BJ (cell line): ENCODE measurements at regions not wholly inside any gene's neighbourhood (a gene's known extent, or its start where the extent isn't known, plus 50 kb on each side); places are given as distances from the start of the nearest gene placed in this dataset.

Source experiments
- CTCF ChIA-PET: fragments of 350-600 bp; formaldehyde crosslinking; extraction: SDS; loops from one replicate; lab custom pipeline; 2021; ENCODE audit warnings: antibody characterized with exemption, inconsistent platforms; lab: Yijun Ruan, JAX
- POLR2A ChIA-PET: fragments of 300-600 bp; sonication (Branson Sonifier 250); formaldehyde crosslinking; extraction: SDS; loops from one replicate; lab custom pipeline; 2021; ENCODE audit warnings: antibody characterized with exemption; lab: Charles Lee
- DNase-seq: peaks from one replicate; pipeline ENCODE4 v3.0.0-alpha.2; 2011; ENCODE audit warnings: low read depth
- H3K27me3 ChIP-seq: 2 replicates; pipeline ENCODE4 v1.6.0; 2011; ENCODE audit warnings: low read length; ENCODE audit not compliant: control insufficient read depth, insufficient read depth
- H3K36me3 ChIP-seq: 2 replicates; pipeline ENCODE4 v1.5.1; 2011; ENCODE audit warnings: low read length; ENCODE audit not compliant: control insufficient read depth, insufficient read depth
- H3K4me3 ChIP-seq: 2 replicates; pipeline ENCODE4 v1.5.1; 2011; ENCODE audit warnings: low read depth, mild to moderate bottlenecking, control low read depth, low read length
- TF ChIP-seq, protein P1 (sequence below): IDR thresholded peaks from 2 replicates; pipeline ENCODE4 v1.5.1; 2011; ENCODE audit warnings: low read depth, mild to moderate bottlenecking, control low read depth, inconsistent platforms, low read length, moderate library complexity; ENCODE audit not compliant: insufficient read depth

GRCh38 chr3:197353001-197353866 lies 54.8 kb upstream of the DLG1 start:
- DNase-seq, result no peak
- CTCF ChIA-PET, result interaction anchor here (1.0 to 2.3 kb wide), 3 partner anchors 11 to 129 kb away, joined by 3 to 12 read pairs (median 7); no protein-coding TSS in a partner anchor
- Histone ChIP-seq H3K27me3 (no peaks in the 10 kb centered on the region; the same call in 1 of the 2 replicates), H3K36me3 (no peaks in the 10 kb centered on the region), H3K4me3 (no peak overlapping the region)
- TF ChIP-seq, protein P1, sequence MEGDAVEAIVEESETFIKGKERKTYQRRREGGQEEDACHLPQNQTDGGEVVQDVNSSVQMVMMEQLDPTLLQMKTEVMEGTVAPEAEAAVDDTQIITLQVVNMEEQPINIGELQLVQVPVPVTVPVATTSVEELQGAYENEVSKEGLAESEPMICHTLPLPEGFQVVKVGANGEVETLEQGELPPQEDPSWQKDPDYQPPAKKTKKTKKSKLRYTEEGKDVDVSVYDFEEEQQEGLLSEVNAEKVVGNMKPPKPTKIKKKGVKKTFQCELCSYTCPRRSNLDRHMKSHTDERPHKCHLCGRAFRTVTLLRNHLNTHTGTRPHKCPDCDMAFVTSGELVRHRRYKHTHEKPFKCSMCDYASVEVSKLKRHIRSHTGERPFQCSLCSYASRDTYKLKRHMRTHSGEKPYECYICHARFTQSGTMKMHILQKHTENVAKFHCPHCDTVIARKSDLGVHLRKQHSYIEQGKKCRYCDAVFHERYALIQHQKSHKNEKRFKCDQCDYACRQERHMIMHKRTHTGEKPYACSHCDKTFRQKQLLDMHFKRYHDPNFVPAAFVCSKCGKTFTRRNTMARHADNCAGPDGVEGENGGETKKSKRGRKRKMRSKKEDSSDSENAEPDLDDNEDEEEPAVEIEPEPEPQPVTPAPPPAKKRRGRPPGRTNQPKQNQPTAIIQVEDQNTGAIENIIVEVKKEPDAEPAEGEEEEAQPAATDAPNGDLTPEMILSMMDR, result no peak
- POLR2A ChIA-PET, result interaction anchor here (0.6 kb wide), 1 partner anchor 185 kb away, joined by 3 read pairs; no protein-coding TSS in a partner anchor

DNA sequence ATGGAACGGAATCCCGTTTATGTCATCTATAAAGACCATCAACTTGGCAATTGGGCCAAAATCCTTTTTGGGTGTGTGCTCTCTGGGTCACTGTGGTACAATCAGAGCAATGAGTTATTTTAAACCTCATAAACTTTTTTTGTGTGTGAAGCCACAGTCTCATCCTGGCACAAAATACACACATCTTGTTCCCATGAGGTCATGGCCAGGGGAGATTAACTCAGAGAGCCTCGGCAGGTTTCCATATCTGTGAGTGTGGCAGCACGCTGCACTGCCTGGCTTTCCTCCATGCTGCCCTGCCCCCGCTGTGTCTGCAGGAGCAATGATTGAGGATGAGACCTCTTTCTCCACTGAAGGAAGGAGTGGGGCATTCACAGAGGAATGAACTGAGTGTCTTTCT lies 54.0 kb upstream of the DLG1 start:
- DNase-seq, result peak; percentile 55
- TF ChIP-seq, protein P1, result no peak
- Histone ChIP-seq H3K27me3 (no peaks in the 10 kb centered on the region; the same call in 1 of the 2 replicates), H3K36me3 (no peaks in the 10 kb centered on the region), H3K4me3 (no peak overlapping the region)
- ChIA-PET CTCF (interaction anchor here (2.3 kb wide), 1 partner anchor 12 kb away, joined by 7 read pairs; no protein-coding TSS in a partner anchor), POLR2A (no interaction called here)

DNA sequence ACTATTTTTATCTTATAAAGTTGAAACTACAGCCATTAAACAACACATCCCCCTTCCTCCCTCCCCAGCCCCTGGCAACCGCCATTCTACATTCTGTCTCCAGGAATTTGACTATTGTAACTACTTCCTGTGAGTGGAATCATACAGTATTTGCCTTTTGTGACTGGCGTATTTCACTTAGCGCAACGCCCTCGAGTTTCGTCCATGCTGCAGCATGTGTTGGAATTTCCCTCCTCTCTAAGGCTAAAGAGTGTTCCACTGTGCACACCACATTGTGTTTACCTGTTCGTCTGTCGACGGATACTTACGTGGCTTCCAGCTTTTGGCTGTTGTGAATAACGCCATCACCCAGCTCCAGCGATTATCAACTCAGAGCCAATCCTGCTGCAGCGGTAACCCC lies 52.0 kb upstream of the DLG1 start:
- no peak overlapping the region for H3K4me3 ChIP-seq
- ChIA-PET POLR2A (no interaction called here), CTCF (no interaction called here)
- no peaks in the 10 kb centered on the region for H3K36me3 ChIP-seq
- TF ChIP-seq, protein P1, result no peak
- no peak for DNase-seq
- no peaks in the 10 kb centered on the region; the same call in 1 of the 2 replicates for H3K27me3 ChIP-seq

DNA sequence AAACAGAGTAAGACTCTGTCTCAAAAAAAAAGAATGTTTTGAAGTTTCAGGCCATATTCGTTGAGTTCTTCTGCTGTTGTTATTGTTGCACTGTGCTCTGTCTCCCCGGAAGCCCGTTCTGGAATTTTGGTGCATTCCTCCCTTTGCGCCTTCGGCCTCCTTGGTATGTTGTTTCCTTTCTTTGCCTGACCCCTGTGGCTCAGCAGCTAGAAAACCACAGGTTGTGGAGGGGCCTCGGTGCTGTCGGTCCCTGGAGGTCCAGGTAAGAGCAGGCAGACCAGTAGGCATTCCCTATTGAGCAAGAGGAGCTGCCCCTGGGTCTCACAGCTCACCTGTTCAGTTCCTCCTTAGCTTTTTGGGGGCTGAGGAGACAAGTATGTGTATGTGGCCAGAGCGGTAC lies 51.0 kb upstream of the DLG1 start:
- POLR2A ChIA-PET, result no interaction called here
- TF ChIP-seq, protein P1, result no peak
- Histone ChIP-seq H3K27me3 (no peaks in the 10 kb centered on the region; the same call in 1 of the 2 replicates), H3K4me3 (no peak overlapping the region), H3K36me3 (no peaks in the 10 kb centered on the region)
- CTCF ChIA-PET, result no interaction called here
- DNase-seq, result no peak
